Mammary epithelial cell (primary cell): ENCODE measurements at regions not wholly inside any gene's neighbourhood (a gene's known extent, or its start where the extent isn't known, plus 50 kb on each side); places are given as distances from the start of the nearest gene placed in this dataset.

Experiments
- EZH2 ChIP-seq: IDR thresholded peaks from 2 replicates; pipeline ENCODE4 v1.6.1; 2012; ENCODE audit warnings: low read length, inconsistent platforms, borderline replicate concordance
- TF ChIP-seq, protein P1 (sequence below), 2 donors: IDR thresholded peaks in 1 of 2; conservative IDR thresholded peaks in 1 of 2; 2 replicates each; pipeline ENCODE4 v1.5.1; 2011 to 2012; ENCODE audit warnings: inconsistent platforms in 2 of 2, low read length in 2 of 2, mild to moderate bottlenecking in 2 of 2, control low read depth in 1 of 2, low read depth in 1 of 2; ENCODE audit not compliant: insufficient read depth in 1 of 2; ENCODE audit errors: extremely low read depth in 1 of 2

GRCh38 chr17:55561316-55561972, 50.2 kb upstream of the SMIM36 start:
- TF ChIP-seq, protein P1, sequence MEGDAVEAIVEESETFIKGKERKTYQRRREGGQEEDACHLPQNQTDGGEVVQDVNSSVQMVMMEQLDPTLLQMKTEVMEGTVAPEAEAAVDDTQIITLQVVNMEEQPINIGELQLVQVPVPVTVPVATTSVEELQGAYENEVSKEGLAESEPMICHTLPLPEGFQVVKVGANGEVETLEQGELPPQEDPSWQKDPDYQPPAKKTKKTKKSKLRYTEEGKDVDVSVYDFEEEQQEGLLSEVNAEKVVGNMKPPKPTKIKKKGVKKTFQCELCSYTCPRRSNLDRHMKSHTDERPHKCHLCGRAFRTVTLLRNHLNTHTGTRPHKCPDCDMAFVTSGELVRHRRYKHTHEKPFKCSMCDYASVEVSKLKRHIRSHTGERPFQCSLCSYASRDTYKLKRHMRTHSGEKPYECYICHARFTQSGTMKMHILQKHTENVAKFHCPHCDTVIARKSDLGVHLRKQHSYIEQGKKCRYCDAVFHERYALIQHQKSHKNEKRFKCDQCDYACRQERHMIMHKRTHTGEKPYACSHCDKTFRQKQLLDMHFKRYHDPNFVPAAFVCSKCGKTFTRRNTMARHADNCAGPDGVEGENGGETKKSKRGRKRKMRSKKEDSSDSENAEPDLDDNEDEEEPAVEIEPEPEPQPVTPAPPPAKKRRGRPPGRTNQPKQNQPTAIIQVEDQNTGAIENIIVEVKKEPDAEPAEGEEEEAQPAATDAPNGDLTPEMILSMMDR (conservative IDR thresholded peaks at IDR 0.05 in 1 of 2, IDR thresholded peaks at IDR 0.05 in 1 of 2; ENCODE audit: extremely low read depth in 1 of 2, insufficient read depth in 1 of 2, low read depth in 1 of 2, low read length in 2 of 2): no peak
- TF ChIP-seq EZH2: no peak
